ENCODE measurements at regions not wholly inside any gene's neighbourhood (a gene's known extent, or its start where the extent isn't known, plus 50 kb on each side); places are given as distances from the start of the nearest gene placed in this dataset.

DNA sequence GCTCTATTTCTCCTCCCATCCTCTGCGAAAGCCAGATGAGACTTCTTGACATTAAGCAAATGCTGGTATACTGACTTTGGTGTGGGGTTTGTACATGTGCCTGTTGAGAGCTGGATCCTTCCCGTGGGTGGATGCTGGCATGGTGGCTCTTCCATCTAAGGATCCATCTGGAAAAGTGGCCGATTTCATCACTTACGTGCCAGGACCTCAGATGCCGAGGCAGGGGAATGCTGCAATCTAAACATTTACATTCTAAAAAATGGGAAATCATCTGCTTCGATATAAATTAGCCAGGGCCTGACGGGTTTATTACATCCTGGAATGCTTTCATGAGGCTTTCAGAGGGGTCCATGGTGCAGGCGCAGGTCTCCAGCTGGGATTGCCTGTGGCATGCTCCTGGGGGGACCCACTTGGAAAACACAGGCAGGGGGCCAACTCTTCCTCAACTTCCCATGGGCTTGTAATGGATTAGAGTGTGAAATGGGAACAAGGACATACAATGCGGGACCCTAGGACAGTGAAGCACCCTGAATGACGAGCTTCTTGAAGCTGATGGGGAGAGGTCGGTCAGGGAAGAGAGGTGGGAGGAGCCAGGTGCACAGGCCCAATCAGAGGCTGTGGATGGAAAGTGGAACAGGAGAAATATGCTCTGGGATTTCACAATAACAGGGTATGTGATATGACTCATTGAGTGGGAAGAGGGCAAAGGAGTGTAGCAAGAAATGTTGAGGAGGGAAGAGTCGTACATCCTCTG lies 105.5 kb upstream of the PITX1 start:
- DNase-seq (ENCODE audit: low read depth): peak; percentile 84

DNA sequence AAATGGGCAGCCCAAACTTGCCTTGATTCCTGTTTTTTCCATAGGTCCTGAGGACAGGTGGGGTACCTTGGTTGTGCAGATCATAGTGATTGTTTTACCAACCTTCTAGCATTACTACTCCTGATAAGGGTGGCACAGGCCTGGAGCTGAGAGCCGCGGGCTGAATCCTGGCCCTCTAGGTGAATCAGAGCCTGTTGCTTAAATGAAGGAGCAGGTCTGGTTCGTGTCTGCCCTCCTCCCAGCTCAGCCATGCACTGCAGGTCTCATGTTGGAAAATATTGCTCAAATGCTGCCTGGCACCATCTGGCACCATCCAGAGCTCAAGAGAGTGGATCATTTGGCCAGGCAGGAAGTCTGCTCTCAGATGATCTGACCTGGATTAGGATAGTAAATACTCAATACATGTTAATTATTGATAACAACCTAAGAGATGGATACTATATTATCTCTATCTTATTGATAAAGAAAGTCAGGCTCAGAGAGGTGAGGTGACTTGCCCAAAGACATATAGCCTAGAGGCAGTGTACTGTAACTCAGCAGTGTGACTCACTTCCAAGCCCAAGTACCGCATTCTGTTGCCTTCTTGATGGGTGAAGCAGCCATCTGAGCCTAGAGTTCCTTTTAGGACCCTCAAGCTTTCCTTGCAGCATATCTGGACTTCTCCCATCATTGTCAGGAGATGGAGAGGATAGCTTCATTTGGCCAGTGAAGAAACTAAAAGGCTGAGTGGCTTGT lies 104.3 kb upstream of the PITX1 start:
- DNase-seq (ENCODE audit: low read depth): peak; percentile 55

DNA sequence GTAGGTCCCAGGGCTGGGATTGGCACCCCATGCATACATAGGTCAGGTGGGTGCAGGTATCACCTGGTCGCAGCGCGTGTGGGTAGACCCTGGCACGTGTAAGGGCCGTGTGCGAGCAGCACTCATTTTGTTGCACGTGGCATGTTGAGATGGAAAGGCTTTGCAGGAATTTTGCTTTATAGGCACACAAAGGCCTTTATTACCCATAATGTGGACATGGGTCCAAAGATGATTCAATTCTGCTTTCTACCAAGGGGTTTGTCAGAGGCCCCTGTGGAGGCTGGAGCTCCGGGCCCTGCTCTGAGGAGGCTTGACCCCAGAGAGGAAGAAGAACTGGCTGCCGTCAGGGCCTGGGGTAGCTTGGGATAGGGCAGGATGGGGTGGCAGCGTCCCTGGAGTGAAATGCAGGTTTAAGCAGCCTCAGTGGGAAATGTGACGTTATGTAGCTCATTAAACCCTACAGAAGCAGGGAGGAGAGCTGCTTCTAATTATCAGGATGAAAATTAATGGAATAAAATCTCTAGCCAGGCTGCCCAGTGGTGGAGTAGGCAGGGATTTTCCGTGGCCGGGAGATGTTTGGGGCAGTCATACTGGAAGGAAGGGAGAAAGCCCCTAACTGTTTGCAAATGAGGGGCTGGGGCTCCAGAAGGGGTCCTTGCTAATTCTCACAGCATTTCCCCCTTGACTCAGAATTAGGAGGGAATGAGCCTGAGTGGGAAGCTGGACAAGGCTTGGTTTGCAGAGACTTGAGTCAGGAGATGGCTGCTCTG lies 103.3 kb upstream of the PITX1 start:
- no peak for DNase-seq (ENCODE audit: low read depth)

DNA sequence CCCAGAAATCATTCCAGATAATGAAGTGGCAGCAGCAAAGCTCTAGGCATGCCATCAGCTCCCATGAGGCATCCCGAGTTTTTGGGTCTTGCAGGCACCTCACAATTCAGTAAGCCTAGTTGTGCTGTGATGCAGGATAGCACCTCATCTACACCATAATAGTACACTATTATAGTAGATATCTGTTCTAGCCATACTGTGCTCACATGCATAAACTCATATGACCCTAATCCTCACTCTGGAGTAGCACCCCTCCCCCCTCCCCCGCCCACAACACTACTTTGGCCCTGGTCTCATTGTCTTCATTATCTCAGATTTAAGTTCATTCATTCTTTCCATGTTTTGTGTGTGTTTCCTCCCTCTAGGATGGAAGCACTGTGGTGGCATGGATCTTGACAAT lies 102.5 kb upstream of the PITX1 start:
- no peak for DNase-seq (ENCODE audit: low read depth)

DNA sequence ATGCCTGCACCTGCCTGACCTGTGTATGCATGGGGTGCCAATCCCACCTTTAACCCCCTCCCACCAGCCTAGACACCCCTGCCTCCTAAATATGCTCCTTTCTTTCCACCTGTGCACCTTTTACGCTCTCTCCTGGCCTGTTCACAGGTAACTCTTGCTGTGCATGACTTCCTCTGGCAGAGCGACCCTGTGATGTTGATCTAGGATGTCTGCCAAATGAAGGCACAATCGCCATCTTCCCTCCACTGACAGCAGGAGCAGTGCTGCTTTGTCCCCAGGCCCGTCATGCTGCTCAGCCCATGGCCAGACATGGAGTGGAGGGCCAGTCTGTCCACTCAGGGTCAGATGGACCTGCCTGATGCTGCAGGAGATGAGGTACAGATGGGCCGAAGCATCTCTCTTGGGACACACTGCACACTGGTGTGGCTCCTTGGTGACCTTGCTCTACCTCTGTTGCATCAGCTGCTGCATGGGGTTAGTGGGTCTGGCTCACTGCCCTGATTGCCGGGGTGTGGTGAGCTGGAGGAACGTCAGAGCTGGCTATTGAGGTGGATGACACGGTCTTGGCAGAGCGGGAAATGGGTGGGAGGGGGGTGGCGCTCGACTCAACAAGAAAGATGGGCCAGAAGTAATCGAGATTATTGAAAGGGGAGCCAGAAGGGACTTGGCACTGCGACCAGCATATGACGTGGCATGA lies 101.7 kb upstream of the PITX1 start:
- DNase-seq (ENCODE audit: low read depth): peak; percentile 81

DNA sequence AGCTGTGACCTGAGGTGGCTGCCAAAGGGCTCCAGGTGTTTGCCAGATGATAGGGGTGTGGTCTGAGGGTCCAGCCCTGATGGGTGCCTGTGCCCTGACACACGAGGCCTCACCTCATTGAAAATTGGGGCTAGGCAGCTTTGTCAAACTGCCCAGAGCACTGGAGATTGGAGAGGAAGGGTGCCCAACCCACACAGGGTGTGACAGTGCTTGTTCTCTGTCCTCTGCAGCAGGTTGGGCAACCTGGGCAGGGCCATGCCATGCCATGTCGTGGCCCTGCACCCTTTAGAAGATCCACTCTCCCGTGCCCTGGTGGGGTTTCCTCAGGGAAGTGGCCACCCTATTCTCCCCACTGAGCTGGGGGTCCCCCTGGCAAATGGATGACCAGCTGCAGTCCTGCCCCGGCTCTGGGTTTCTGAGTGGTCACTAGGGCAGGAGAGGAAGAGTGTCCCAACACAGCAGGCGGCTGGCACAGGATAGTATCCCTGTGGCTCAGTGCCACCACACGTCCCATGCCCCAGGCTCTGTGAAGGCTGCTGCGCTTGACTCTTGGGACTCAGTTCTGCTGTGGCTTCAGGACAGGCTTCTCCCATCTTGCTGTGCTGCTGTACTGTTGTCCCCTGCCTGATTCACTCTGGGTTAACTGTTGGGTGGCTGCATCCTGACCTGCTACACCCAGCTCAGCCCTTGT lies 100.8 kb upstream of the PITX1 start:
- DNase-seq (ENCODE audit: low read depth): no peak

DNA sequence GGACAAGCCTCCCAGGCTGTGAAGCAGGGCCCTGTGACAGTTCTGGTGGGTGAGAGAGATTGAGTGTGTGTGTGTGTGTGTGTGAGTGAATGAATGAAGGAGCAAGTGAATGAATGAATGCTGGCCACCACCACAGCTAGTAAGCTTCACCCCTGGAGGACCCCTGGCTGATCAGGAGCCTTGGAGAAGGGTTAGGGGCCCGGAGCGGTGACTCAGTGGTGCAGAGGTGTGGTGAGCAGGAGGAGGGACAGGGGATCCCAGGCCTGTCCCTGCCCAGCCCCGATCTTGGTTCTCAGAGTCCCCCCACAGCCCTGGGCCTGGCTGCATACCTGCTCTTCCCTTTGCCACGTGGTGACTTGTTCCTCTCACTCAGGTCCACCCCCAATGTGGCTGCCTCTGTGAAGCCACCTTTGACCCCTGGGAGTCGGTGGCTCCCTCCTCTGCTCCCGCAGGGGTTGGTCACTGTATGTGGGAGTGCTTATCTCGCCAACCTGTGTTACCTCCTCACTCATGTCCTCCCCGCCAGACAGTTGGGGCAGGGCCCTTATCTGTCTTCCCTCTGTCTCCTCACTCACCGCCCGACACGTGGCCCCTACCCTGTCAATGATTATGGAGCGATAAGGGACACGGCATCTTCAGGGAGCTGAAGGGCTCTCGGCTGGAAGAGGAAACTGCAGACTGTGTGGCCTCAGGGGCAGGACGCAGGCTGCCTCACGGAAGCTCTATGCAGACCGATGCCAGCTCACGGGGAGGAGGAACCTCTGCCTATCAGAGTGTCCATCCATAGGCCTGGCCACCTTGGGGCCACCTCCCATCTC lies 99.9 kb upstream of the PITX1 start:
- DNase-seq (ENCODE audit: low read depth): peak; percentile 55

DNA sequence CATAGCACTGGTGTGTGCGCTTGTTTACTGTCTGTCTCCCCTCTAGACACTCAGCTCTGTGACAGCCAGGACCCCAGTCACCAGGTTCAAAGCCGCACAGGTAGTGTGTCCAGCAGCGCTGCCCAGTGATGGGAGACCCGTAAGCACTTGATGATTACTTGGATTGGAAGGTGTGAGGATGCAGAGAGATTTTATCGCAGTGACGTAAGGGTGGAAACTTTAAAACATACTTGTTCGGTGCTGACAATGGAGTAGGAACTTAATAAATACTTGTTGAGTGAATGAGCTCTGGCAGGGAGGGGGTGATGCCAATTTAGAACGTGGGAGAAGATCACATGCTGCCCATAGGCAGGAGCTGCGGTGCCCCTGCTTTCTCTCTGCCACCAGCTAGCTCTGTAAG lies 99.2 kb upstream of the PITX1 start:
- no peak for DNase-seq (ENCODE audit: low read depth)

DNA sequence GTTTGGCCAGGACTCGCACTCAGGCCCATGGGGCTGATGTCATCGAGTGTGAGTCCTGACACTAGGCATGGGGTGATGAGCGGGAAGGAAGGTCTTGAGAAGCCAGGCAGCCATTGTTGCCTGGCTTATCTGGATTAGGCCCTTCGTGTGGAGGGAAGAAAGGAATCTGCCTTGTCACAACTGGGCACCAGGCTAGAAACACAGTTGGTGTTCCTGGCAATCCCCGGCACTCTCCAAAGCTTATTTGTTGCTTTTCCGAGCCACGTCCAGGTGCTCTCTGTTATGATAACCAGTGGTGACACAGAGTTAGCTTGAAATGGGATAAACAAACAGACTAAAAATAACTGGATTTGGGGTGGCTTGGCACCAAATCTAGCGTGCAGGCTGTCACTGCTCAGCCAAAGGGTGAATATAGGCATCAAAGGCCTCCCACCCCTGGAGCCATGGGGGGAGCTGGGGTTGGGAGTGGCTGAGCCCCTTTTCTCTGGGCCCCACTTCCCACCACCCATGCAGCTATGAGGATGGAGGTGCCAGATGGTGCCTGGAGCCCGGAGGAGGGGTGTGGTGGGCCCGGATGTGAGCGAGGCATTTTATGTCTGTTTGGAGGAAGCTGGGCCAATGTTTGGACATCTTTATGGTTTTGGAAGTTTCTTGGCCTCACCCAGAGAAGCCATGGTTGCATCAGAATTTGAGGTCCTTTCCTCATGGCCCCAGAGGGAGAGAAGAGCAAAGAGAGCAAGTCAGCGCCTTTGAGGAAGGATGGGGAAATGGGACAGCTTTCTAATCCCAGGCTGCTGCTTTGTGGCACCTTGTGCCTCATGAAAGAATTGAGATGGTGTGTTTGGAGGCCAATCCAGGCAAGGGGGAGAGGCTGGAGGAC lies 98.0 kb upstream of the PITX1 start:
- no peak for DNase-seq (ENCODE audit: low read depth)

DNA sequence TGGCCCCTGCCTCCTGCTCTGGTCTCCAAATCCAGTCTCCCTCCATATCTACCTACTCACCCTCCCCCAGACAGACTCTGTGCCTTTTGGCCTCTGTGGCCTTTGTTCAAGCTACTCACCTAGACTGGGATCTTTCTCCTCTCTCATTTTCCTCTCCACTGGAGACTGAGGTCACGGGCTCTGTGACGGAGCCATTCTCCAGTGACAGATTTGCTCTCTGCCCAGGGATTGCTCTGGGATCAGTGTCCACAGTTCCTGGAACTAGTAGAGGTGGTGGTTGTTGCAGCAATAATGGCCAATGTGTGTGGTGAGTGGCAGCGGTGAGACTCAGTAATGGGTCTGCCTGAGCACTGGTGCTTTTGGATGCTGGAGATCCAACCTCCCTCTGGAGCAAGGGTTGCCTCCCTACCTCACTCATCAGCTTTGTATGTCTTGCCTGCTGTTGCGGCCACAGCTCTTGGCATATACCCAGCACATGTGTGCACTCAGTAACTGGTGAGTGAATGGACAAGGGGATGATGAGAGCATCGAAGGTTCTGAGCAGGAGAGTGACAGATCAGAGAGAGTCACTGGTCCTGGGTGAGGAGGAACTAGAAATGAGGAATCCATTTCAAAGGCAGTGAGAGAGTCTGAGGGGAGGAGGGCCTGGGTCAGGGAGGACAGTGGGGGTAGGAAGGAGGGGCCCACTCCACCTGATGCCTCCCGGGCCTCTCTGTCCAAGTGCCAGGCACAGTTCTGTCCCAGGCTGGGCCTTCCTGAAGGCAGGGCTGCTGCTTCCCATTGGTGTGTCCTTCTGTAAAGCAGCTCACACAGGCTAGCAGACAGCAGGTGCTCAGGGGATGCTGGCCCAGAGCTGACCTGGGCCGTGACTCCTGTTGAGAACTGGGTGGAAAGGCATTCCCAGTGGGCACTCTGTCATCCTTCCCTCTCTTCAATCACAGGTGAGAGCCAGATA lies 96.5 kb upstream of the PITX1 start:
- peak; percentile 53 for DNase-seq (ENCODE audit: low read depth)

DNA sequence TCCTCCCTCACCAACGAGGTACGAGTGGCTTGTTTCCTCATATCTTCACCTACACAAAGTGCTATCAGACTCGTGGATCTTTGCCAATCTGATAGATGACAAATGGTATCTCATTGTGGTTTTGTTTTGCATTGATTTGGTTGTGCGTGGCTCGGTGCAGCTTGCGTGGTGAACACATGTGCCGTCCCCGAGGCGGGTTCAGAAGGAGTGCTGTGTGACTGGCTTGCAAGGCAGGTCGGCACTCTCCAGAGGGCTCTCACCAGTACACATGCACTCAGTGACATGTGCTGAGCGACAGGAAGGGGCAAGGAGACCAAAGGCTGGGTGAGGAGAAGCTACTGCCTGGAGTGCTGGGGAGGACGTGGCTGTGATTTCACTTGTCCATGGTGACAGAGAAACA lies 95.3 kb upstream of the PITX1 start:
- DNase-seq (ENCODE audit: low read depth): peak; percentile 77

DNA sequence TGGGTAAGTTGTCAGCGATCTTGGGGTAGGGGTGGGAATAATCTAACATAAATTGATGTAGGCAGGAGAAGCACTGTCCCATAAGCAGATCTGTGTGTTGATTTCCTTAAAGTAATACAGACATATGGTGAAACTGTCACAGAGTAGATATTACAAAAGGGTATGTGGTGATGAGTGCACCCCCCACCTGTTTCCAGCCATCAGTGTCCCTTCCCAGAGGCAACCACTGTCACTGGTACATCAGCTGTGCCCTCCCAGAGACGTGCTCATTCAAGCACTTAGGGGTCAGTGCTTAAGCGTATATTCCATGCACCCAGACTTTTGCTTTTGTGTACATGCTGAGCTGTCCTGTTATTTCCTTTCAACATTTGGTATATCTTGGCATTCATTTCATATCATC lies 94.3 kb upstream of the PITX1 start:
- no peak for DNase-seq (ENCODE audit: low read depth)

DNA sequence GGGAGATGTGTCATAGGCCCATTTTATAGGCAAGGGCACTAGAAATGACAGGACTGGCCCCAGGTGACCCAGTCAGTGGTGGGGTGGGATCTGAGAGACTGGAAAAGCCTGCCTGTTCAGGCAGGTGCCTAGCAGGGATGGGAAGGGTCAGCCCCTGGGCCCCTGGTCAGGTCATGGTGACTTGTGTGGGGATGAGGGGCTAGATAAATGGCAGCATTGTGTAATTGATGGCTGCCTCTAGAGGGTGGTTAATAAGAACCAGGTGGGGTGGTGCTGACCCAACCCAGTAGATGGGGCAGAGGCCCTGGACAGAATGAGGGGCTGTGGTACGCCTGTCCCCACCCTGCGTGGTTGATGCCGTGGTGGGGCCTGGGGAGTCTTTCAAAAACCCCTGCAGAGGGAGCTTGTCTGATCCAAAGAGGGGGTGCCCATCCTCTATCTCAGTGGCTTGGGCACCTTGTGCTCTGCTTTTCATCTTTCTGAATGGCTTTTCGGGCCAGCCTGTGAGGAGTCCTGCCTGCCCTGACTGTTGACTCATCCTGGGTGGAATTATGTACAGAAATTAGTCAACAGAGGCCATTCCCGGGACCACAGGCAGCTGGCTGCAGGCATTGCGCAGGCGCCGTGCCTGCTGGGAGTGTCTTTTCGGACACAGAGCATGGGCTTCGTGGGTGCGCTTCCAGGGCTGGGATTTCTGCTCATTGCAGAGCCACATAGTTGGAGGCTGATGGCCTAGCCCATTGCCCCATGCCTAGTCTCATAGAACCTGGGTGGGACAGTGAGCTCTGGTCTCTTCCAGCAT lies 93.6 kb upstream of the PITX1 start:
- DNase-seq (ENCODE audit: low read depth): peak; percentile 90

DNA sequence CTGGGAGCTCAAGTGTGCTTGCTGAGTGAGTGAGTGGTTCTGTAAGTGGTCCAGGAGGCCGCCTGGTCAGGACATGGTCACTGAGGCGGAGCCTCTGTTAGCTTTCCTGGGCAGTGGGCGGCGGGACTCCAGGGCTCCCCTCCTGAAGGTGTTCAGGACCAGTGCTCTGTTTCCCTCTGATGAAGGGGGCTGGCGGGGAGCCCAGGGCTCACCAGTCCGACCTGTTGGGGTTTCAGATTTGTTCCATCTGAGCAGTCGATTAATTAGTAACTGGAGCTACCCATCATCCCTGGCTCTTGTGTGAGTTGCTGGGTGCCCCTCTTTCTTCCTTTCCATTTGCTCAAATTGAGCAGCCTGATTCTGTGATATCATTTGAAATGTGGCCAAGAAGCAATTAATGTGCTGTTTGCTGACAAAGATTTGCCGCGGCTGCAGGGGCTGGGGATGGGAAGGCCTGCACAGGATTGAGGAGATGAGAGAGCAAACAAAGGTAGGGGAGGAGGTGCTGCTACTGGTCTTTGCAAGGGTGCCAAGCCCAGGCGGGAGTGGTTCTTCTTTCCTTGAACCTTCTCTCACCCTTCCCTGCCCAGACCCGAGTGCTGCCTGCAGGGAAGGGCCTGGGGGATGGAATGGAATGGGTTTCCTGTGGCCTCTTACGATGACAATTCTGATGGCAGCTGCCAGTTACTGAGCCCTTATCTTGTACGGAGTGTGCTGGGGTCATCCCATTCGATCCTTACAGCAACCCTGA lies 92.8 kb upstream of the PITX1 start:
- no peak for DNase-seq (ENCODE audit: low read depth)

DNA sequence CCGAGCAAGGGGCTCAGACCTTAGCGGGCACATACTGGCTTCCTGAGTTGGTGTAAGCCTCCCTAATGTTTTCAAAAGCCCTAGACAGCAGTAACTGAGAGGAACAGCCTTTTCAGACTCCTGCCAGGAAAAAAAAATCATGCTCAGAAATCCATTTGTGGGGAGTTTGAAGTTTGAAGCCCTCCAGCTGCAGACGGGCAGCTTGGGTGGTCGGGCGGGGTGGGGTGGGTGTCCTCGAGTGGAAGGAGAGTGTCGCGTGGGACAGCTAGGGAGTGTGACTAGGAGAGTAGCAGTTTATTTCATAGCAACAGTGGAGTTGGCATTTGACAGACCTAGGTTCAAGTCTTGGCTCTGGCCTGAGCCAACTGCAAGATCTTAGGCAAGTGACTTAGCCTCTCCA lies 90.7 kb upstream of the PITX1 start:
- no peak for DNase-seq (ENCODE audit: low read depth)

DNA sequence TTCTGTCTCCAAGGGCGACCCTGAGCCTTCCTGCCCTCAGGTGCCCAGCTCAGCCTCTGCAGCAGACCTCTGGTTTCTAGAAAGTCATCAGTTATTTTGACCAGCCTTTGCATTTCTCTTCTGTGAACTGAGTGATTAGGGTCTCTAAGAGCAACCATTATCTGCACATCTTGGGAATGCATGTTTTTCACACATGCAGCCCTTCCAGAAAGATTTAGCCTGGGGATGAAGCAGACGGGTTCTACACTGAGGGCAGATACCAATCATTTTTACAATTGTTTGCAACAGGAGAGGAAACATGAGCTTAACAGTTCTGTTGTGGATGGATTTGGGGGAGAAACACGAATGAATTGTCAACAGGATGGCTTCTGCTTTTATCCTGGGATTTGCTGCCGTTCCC lies 90.1 kb upstream of the PITX1 start:
- DNase-seq (ENCODE audit: low read depth): no peak

DNA sequence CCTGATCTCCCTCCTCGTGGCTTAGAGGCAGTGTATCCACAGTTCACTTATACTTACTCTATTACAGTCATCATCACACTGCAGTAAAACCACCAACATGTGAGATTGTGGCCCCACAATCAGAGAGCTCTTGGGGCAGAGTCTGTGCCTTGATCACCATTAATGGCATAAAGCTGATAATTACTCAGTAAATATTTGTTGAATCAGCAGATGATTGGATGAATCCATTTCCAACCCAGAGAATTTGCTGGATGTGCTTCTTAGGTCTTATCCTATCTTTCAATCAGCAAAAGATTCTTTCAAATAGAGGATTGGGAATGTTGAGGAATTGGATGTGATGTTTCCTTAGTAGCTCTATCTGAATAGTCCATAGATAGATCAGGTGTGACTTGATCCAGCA lies 88.8 kb upstream of the PITX1 start:
- DNase-seq (ENCODE audit: low read depth): no peak
